ENCODE measurements at regions not wholly inside any gene's neighbourhood (a gene's known extent, or its start where the extent isn't known, plus 50 kb on each side); places are given as distances from the start of the nearest gene placed in this dataset.

GRCh38 chr9:85310573-85310972 is 431.2 kb downstream of the AGTPBP1 start:
- no peak for TF ChIP-seq POLR2A (IDR thresholded peaks at IDR 0.05)
- TF ChIP-seq, protein P1, sequence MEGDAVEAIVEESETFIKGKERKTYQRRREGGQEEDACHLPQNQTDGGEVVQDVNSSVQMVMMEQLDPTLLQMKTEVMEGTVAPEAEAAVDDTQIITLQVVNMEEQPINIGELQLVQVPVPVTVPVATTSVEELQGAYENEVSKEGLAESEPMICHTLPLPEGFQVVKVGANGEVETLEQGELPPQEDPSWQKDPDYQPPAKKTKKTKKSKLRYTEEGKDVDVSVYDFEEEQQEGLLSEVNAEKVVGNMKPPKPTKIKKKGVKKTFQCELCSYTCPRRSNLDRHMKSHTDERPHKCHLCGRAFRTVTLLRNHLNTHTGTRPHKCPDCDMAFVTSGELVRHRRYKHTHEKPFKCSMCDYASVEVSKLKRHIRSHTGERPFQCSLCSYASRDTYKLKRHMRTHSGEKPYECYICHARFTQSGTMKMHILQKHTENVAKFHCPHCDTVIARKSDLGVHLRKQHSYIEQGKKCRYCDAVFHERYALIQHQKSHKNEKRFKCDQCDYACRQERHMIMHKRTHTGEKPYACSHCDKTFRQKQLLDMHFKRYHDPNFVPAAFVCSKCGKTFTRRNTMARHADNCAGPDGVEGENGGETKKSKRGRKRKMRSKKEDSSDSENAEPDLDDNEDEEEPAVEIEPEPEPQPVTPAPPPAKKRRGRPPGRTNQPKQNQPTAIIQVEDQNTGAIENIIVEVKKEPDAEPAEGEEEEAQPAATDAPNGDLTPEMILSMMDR (IDR thresholded peaks at IDR 0.05): no peak

Data from transverse colon (tissue), 3 donors.